OCI-LY3 (cell line): ENCODE measurements at regions not wholly inside any gene's neighbourhood (a gene's known extent, or its start where the extent isn't known, plus 50 kb on each side); places are given as distances from the start of the nearest gene placed in this dataset.

Source experiments
- EZH2phosphoT487 ChIP-seq: fragments of 200-600 bp; shearing (Covaris generic); IDR thresholded peaks from 2 replicates; pipeline ENCODE4 v1.6.1; 2018; ENCODE audit warnings: antibody characterized with exemption, mixed run types, low read depth
- TF ChIP-seq, protein P1 (sequence below): fragments of 200-600, 300-600 bp; sonication (generic); IDR thresholded peaks from 2 replicates; pipeline ENCODE4 v1.5.1; 2014; ENCODE audit warnings: antibody characterized with exemption, low read length, low read depth

DNA sequence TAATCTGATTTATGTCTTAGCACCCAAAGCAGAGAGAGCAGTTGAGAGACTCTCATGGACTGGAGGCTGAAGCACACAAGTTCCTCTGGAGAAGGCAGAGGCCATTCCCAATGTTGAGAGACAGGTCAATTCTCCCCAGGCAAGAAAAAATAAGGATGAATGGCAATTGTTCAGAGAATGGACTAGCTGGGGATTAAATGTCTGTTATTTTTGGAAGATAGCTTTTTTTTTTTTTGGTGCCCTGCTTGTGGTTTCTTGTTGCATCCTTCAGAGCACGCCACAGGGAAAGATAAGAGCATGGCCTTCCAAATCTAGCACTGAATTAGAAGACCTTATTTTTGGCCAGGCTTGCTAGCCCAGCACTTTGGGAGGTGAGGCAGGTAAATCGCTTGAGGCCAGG lies 65.6 kb upstream of the ERRFI1 start:
- TF ChIP-seq, protein P1, sequence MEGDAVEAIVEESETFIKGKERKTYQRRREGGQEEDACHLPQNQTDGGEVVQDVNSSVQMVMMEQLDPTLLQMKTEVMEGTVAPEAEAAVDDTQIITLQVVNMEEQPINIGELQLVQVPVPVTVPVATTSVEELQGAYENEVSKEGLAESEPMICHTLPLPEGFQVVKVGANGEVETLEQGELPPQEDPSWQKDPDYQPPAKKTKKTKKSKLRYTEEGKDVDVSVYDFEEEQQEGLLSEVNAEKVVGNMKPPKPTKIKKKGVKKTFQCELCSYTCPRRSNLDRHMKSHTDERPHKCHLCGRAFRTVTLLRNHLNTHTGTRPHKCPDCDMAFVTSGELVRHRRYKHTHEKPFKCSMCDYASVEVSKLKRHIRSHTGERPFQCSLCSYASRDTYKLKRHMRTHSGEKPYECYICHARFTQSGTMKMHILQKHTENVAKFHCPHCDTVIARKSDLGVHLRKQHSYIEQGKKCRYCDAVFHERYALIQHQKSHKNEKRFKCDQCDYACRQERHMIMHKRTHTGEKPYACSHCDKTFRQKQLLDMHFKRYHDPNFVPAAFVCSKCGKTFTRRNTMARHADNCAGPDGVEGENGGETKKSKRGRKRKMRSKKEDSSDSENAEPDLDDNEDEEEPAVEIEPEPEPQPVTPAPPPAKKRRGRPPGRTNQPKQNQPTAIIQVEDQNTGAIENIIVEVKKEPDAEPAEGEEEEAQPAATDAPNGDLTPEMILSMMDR: no peak
- TF ChIP-seq EZH2phosphoT487: no peak
